Neural cell (in vitro differentiated cells): ENCODE measurements at regions not wholly inside any gene's neighbourhood (a gene's known extent, or its start where the extent isn't known, plus 50 kb on each side); places are given as distances from the start of the nearest gene placed in this dataset.

Experiments
- CTCF ChIP-seq: fragments of 450-650 bp; IDR thresholded peaks from 2 replicates; pipeline ENCODE4 v1.5.1; 2014; ENCODE audit warnings: antibody characterized with exemption, mild to moderate bottlenecking, moderate library complexity; ENCODE audit not compliant: poor library complexity, severe bottlenecking
- EP300 ChIP-seq: fragments of 450-650 bp; conservative IDR thresholded peaks from 2 replicates; pipeline ENCODE4 v1.6.1; 2014; ENCODE audit warnings: antibody characterized with exemption, mild to moderate bottlenecking, moderate library complexity; ENCODE audit not compliant: poor library complexity, severe bottlenecking
- EZH2 ChIP-seq: fragments of 200-600, 300-800 bp; shearing (Covaris generic), sonication (generic); IDR thresholded peaks from 2 replicates; pipeline ENCODE4 v1.6.1; 2014; ENCODE audit warnings: antibody characterized with exemption, low read length, borderline replicate concordance, mild to moderate bottlenecking; ENCODE audit not compliant: insufficient read depth, poor library complexity, severe bottlenecking
- POLR2AphosphoS5 ChIP-seq: IDR thresholded peaks from 2 replicates; pipeline ENCODE4 v1.6.1; 2012
- RAD21 ChIP-seq: fragments of 450-650 bp; conservative IDR thresholded peaks from 2 replicates; pipeline ENCODE4 v1.6.1; 2014; ENCODE audit warnings: antibody characterized with exemption, mild to moderate bottlenecking, moderate library complexity
- REST ChIP-seq: IDR thresholded peaks from 2 replicates; pipeline ENCODE4 v1.6.1; 2012; ENCODE audit warnings: borderline replicate concordance
- SMC3 ChIP-seq: fragments of 450-650 bp; conservative IDR thresholded peaks from 2 replicates; pipeline ENCODE4 v1.6.1; 2014; ENCODE audit warnings: antibody characterized with exemption, mild to moderate bottlenecking, moderate library complexity; ENCODE audit not compliant: poor library complexity
- TAF1 ChIP-seq: IDR thresholded peaks from 2 replicates; pipeline ENCODE4 v1.6.1; 2012; ENCODE audit warnings: low read depth

DNA sequence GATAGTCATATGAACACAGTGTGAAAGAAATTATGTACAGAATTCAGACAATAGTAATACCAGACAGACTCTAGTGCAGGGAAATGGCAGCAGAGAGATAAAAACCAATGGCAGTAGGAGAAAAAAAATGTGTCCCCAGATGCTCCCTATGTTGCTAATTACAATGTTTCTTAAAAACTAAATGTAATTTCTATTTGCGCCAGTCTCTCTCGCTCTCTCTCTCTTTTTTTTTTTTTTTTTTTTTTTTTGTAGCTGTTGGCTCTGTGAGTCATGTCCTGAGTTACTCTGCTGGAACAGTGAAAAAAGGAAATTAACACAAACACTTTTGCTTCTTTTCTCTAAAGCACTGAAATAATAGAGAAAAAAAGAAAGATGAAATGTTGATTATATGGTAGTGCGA is 871.9 kb downstream of the GBE1 start:
- no peak for TF ChIP-seq CTCF
- no peak for TF ChIP-seq EP300
- no peak for TF ChIP-seq POLR2AphosphoS5
- TF ChIP-seq EZH2 = no peak
- TF ChIP-seq TAF1 = no peak
- no peak for TF ChIP-seq SMC3
- TF ChIP-seq RAD21 = no peak
- no peak for TF ChIP-seq REST
